Ishikawa (cell line): ENCODE measurements at regions not wholly inside any gene's neighbourhood (a gene's known extent, or its start where the extent isn't known, plus 50 kb on each side); places are given as distances from the start of the nearest gene placed in this dataset.

Experiments used
- CREB1 ChIP-seq: IDR thresholded peaks from 2 replicates; pipeline ENCODE4 v1.6.1; 2012; ENCODE audit warnings: low read depth
- EGR1 ChIP-seq: IDR thresholded peaks from 2 replicates; pipeline ENCODE4 v1.6.1; 2012
- EP300 ChIP-seq: IDR thresholded peaks from 2 replicates; pipeline ENCODE4 v1.6.1; 2012; ENCODE audit warnings: borderline replicate concordance
- FOXM1 ChIP-seq: IDR thresholded peaks from 2 replicates; pipeline ENCODE4 v1.6.1; 2012; ENCODE audit warnings: low read depth, borderline replicate concordance
- RAD21 ChIP-seq: IDR thresholded peaks from 2 replicates; pipeline ENCODE4 v1.6.1; 2012; ENCODE audit warnings: low read depth
- TAF1 ChIP-seq: IDR thresholded peaks from 2 replicates; pipeline ENCODE4 v1.6.1; 2012; ENCODE audit warnings: low read depth, mild to moderate bottlenecking
- TF ChIP-seq, protein P1 (sequence below): IDR thresholded peaks from 2 replicates; pipeline ENCODE4 v1.6.1; 2012
- TF ChIP-seq, protein P2 (sequence below): IDR thresholded peaks from 2 replicates; pipeline ENCODE4 v1.6.1; 2012; ENCODE audit warnings: low read depth, mild to moderate bottlenecking
- TF ChIP-seq, protein P3 (sequence below): IDR thresholded peaks from 2 replicates; pipeline ENCODE4 v1.6.1; 2012

DNA sequence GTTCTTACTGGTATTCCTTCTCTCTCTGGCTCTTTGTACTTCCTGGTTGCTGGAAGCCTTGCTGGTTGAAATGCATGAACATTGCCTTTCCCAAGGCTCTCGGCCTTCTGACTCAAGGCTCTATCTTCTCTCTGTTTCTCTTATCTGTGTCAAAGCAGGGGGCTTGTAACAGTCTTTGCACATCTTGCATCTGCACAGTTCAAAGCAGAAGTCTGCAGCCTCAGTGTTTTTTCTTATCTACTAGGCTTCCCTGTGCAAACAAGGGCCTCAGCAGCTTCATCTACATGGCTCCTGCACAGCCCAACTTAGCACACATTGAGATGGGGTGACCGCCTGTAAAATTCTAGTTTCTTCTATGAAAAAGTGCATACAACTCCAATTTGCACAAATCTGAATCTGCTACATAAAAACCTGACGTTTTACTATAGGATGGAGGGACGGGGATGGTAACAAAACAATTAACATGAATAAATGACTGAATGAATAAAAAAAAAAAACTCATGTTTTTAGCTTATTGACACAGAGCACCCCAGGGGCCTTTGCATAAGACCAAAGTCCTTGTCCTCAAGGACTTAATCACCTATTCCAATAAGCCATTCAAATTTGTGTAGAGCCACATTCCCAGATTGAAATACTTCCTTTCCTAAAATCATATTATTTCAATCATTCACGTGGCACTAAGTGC, 458.3 kb downstream of the LMO4 start:
- no peak for TF ChIP-seq RAD21
- TF ChIP-seq, protein P1, sequence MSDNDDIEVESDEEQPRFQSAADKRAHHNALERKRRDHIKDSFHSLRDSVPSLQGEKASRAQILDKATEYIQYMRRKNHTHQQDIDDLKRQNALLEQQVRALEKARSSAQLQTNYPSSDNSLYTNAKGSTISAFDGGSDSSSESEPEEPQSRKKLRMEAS: no peak
- TF ChIP-seq, protein P2, sequence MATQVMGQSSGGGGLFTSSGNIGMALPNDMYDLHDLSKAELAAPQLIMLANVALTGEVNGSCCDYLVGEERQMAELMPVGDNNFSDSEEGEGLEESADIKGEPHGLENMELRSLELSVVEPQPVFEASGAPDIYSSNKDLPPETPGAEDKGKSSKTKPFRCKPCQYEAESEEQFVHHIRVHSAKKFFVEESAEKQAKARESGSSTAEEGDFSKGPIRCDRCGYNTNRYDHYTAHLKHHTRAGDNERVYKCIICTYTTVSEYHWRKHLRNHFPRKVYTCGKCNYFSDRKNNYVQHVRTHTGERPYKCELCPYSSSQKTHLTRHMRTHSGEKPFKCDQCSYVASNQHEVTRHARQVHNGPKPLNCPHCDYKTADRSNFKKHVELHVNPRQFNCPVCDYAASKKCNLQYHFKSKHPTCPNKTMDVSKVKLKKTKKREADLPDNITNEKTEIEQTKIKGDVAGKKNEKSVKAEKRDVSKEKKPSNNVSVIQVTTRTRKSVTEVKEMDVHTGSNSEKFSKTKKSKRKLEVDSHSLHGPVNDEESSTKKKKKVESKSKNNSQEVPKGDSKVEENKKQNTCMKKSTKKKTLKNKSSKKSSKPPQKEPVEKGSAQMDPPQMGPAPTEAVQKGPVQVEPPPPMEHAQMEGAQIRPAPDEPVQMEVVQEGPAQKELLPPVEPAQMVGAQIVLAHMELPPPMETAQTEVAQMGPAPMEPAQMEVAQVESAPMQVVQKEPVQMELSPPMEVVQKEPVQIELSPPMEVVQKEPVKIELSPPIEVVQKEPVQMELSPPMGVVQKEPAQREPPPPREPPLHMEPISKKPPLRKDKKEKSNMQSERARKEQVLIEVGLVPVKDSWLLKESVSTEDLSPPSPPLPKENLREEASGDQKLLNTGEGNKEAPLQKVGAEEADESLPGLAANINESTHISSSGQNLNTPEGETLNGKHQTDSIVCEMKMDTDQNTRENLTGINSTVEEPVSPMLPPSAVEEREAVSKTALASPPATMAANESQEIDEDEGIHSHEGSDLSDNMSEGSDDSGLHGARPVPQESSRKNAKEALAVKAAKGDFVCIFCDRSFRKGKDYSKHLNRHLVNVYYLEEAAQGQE: no peak
- TF ChIP-seq EP300: no peak
- no peak for TF ChIP-seq FOXM1
- no peak for TF ChIP-seq CREB1
- no peak for TF ChIP-seq TAF1
- TF ChIP-seq, protein P3, sequence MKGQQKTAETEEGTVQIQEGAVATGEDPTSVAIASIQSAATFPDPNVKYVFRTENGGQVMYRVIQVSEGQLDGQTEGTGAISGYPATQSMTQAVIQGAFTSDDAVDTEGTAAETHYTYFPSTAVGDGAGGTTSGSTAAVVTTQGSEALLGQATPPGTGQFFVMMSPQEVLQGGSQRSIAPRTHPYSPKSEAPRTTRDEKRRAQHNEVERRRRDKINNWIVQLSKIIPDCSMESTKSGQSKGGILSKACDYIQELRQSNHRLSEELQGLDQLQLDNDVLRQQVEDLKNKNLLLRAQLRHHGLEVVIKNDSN: no peak
- TF ChIP-seq EGR1: no peak
